Activated T-cell treated with anti-CD3 and anti-CD28 coated beads, Interleukin-2, amount 50 U/mL, for 1 hour (primary cell): ENCODE measurements at regions not wholly inside any gene's neighbourhood (a gene's known extent, or its start where the extent isn't known, plus 50 kb on each side); places are given as distances from the start of the nearest gene placed in this dataset.
"Not testable (repeated sequence)": the region's sequence is repeated elsewhere in the genome, so short reads cannot be mapped to it uniquely, and the experiment has no call there.

Experiments
- DNase-seq: peaks from one replicate; pipeline ENCODE4 v3.0.0-alpha.2; 2020

GRCh38 chr14:104389326-104390220 lies 190.0 kb upstream of the C14orf180 start:
- peak; percentile 55 for DNase-seq

GRCh38 chr14:104390221-104390931 lies 189.2 kb upstream of the C14orf180 start:
- DNase-seq = no peak

- DNase-seq = peak; percentile 28
Measured at GRCh38 chr14:104390941-104391901, 188.3 kb upstream of the C14orf180 start.

- peak; percentile 37 for DNase-seq
Measured at GRCh38 chr14:104392001-104392395, 187.6 kb upstream of the C14orf180 start.

- DNase-seq = no peak
Measured at GRCh38 chr14:104392396-104393198, 187.0 kb upstream of the C14orf180 start.

- DNase-seq = no peak
Measured at GRCh38 chr14:104393199-104393897, 186.2 kb upstream of the C14orf180 start.

GRCh38 chr14:104393898-104394381 lies 185.6 kb upstream of the C14orf180 start:
- peak; percentile 72 for DNase-seq

GRCh38 chr14:104394409-104394851 lies 185.1 kb upstream of the C14orf180 start:
- DNase-seq = no peak

GRCh38 chr14:104395276-104395675 lies 184.3 kb upstream of the C14orf180 start:
- DNase-seq = no peak

- no peak for DNase-seq
Measured at GRCh38 chr14:104395941-104396681, 183.5 kb upstream of the C14orf180 start.

GRCh38 chr14:104396682-104397470 lies 182.7 kb upstream of the C14orf180 start:
- DNase-seq = no peak

- no peak for DNase-seq
Measured at GRCh38 chr14:104397956-104398355, 181.6 kb upstream of the C14orf180 start.

GRCh38 chr14:104398656-104399055 lies 180.9 kb upstream of the C14orf180 start:
- DNase-seq = no peak

- peak; percentile 39 for DNase-seq
Measured at GRCh38 chr14:104399432-104400155, 180.0 kb upstream of the C14orf180 start.

- DNase-seq = no peak
Measured at GRCh38 chr14:104400355-104400754, 179.2 kb upstream of the C14orf180 start.

- DNase-seq = no peak
Measured at GRCh38 chr14:104401785-104402184, 177.8 kb upstream of the C14orf180 start.

GRCh38 chr14:104402303-104402702 lies 177.3 kb upstream of the C14orf180 start:
- DNase-seq = not testable (repeated sequence)

GRCh38 chr14:104403421-104404220 lies 175.9 kb upstream of the C14orf180 start:
- DNase-seq = no peak
